ENCODE measurements at regions not wholly inside any gene's neighbourhood (a gene's known extent, or its start where the extent isn't known, plus 50 kb on each side); places are given as distances from the start of the nearest gene placed in this dataset.
"Not testable (repeated sequence)": the region's sequence is repeated elsewhere in the genome, so short reads cannot be mapped to it uniquely, and the experiment has no call there.

DNA sequence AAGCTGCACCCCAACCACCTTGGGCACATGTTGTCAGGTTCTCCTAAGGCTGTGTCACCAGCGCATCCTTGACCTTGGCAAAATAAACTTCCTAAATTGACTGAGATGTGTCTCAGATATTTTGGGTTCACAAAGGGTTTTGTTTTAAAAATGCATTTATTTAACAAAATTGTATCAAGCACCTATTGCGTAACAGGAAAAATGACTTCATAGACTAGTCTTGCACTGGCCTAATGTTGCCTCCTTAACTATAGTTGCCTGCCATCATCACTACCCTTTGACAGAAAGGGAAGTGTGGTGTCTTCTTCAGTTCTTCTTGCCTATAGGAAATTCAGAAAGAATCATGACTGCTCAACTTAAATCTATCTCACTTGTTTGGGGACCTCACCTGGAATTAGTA lies 374.2 kb downstream of the SH2D1A start:
- DNase-seq: no peak

DNA sequence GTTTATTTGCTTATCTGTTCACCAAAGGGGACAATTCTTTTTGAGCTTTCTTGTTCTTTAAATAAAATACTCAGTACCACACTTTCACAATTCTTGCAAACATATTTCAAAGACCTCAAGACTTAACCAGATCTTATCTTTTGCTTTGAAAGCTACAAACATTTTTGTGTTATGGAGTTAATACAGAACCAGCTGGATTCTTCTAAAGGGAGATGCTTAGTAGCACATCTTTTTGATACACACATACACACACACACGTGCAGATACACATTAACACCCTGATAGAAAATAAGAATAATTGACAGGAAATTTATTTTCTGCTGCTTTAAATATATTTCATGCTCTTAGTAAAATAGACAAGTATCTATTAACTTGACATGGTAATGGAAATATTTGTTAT lies 379.1 kb downstream of the SH2D1A start:
- DNase-seq: no peak

GRCh38 chrX:124726292-124726691 lies 379.9 kb downstream of the SH2D1A start:
- no peak for DNase-seq

- no peak for DNase-seq
Observed at GRCh38 chrX:124726881-124727280, 380.5 kb downstream of the SH2D1A start.

DNA sequence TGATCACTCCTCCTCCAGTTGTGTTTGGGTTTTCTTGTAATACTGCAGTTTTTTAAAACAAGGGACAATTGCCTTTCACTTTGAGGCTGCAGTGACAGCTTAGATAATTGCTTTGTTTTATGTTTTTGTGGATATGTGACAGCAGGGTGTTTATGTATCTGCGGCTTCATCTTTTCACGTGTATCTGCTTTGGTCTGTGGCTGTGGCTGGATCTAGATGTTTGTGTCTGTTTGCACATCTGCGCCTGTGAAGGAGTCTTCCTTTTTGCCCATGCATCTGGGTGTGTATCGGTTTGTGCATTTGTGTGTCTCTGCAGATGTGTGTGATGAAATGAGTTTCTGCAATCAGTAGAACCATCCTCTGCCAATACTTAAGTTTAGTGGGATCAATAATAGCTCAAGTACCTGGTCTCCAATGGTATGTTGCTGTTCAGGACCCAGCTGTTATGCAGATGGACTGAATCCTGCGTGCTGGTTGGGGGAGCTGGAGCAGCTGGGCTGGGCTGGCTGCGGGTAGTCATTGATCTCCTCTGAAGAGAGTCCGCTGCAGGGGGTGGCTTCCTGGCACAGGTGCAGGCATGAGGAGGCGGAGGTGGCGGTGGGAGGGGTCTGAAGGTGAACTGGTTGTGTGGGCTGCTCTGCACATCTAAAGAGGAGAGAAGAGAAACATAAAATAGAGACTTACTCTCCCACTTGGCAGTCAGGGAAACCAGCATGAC lies 390.3 kb downstream of the SH2D1A start:
- peak; percentile 65 for DNase-seq

GRCh38 chrX:124737771-124738170 lies 391.4 kb downstream of the SH2D1A start:
- DNase-seq: no peak

DNA sequence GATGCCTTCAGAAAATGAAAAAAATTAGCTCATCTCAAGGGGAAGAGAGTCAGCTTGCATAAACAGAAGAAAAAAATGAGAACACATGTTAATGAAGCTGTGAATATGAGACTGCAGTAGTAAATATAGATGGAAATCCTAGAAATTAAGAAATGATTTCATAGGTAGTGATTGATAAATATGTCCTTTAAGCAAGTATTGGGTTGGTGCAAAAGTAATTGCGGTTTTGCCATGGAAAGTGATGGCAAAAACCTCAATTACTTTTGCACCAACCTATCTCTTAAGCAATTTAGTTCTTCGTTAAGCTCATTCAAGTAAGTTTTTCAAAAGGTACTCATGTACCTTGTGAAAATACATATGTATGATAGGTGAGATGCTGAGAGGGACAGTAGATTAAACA lies 400.9 kb downstream of the SH2D1A start:
- no peak for DNase-seq

GRCh38 chrX:124764354-124764753 lies 418.0 kb downstream of the SH2D1A start:
- no peak for DNase-seq

GRCh38 chrX:124769166-124769565 lies 422.8 kb downstream of the SH2D1A start:
- no peak for DNase-seq

DNA sequence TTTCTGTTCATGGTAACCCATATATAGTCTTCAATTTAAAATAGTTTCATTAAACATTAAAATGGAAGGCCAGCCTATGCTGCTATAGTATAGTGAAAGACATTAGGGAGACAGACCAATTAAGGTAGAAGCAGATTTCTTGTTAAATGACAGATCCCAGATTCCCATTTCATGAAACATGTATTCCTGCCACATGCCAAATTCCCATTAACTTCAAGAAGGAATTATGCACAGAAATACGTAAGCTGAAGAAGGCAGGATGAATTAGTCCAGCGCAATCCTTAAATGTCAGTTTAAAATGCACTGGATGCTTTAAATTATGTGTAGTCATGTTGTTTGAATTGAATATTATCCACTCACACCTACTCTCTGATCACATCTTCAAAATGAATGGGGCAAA lies 424.9 kb downstream of the SH2D1A start:
- no peak for DNase-seq

- DNase-seq: not testable (repeated sequence)
Observed at GRCh38 chrX:124788253-124788652, 441.9 kb downstream of the SH2D1A start.

GRCh38 chrX:124789874-124790273 lies 443.5 kb downstream of the SH2D1A start:
- DNase-seq: not testable (repeated sequence)

- DNase-seq: no peak
Observed at GRCh38 chrX:124791492-124792095, 445.2 kb downstream of the SH2D1A start.

GRCh38 chrX:124796989-124797388 lies 450.6 kb downstream of the SH2D1A start:
- no peak for DNase-seq

- no peak for DNase-seq
Observed at GRCh38 chrX:124804962-124805361, 458.6 kb downstream of the SH2D1A start.

DNA sequence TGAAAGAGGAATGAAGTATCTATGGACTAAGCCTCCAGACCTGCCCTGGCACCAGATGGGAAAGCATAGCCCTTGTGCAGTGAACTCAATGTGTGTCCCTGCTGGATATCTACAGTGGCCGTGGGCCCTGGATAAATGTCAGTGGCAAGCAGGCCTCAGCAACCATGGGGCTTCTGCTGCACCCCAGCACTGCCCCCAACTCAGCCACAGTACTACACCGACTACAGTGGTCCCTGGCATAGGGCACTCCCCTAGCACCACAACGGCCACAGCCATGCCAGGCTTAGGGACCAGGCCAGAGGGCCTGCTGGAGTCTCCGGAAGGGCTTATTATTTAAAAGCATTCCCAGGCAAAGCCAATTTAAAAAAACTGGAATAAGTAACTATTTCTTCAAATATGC lies 459.1 kb downstream of the SH2D1A start:
- no peak for DNase-seq

GRCh38 chrX:124814106-124814505 lies 467.7 kb downstream of the SH2D1A start:
- DNase-seq: no peak

DNA sequence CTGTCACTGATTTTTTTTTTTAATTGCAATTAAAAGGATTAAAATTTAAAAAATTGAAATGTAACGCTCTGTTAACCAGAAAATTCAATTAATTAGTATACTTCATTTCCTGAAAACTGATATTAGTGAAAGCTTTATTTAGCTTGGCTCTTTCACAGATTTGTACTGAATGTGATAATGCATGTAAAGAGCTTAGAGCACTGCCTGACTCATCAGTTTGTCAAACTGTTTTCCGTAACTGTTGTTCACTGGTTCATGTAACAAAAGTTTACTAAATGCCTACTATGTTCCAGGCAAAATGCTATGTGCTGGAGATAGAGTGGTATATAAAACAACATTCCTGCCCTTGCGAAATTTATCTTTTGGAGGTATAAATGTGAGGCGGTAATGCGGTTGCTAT lies 471.7 kb downstream of the SH2D1A start:
- no peak for DNase-seq

- no peak for DNase-seq
Observed at GRCh38 chrX:124818764-124819163, 472.4 kb downstream of the SH2D1A start.

DNA sequence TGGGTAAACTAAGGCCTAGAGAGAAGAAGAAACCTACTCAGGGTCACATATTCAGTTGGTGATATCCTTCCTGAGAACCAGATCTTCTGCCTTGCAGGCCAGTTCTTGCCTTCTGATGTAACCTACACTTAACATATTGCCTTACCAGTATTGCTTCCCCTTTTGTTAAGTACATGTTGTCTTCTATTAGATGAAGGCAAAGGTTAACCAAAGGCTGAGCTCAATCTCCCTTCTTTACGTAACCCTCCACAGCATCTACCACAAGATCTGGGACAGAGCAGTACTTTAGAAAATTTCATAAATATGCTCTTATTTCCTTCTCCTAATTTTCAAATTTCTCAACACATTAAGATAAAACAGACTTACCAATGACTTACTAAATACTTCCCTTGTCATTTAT lies 474.4 kb downstream of the SH2D1A start:
- DNase-seq: no peak

GRCh38 chrX:124827258-124827845 lies 481.0 kb downstream of the SH2D1A start:
- no peak for DNase-seq

GRCh38 chrX:124829930-124830329 lies 483.6 kb downstream of the SH2D1A start:
- DNase-seq: no peak

- DNase-seq: no peak
Observed at GRCh38 chrX:124836786-124837185, 482.9 kb upstream of the TEX13C start.

DNA sequence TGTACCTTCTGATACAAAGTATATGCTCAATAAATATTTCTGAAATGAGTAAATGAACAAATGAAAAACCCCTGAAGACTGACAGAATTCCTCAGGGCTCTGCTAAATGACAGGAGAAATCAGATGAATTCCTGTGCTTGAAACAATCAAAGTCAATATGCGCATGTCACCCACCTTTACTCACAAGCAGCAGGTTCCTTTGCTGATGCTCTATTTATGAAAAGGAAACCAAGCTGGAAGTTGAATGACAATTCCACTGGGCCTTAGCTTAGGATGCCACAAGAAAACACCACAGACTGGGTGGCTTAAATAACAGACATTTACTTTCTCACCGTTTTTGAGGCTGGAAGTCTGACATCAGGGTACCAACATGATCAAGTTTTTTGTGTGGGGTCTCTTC lies 477.5 kb upstream of the TEX13C start:
- DNase-seq: no peak

DNA sequence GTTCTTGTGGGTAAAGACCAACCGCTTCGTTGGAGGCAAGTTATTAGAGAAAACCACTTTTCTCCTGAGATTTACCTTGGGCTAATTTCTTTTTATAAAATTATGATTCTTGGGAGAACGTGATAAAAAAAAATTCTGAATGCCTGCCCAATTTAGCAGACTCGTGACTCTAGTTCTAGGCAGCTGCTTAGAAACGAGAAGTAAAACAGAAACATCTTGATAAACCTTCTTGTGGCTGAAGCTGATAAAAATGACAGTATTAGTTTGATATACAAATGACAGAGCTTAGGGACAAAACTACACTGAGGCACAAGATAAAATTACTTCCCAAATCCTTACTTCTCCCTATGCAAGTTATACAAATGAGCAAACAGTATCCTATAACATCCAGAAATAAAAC lies 458.9 kb upstream of the TEX13C start:
- DNase-seq: no peak
